Kidney epithelial cell (primary cell): ENCODE measurements at regions not wholly inside any gene's neighbourhood (a gene's known extent, or its start where the extent isn't known, plus 50 kb on each side); places are given as distances from the start of the nearest gene placed in this dataset.

Experiments used
- DNase-seq: peaks from one replicate; pipeline ENCODE4 v3.0.0-alpha.2; 2010; ENCODE audit warnings: low read depth
- H3K27me3 ChIP-seq: 2 replicates; pipeline ENCODE4 v1.6.0; 2011; ENCODE audit warnings: low read length; ENCODE audit not compliant: control insufficient read depth, insufficient read depth
- H3K36me3 ChIP-seq: 2 replicates; pipeline ENCODE4 v1.5.1; 2011; ENCODE audit warnings: low read length; ENCODE audit not compliant: control insufficient read depth, insufficient read depth
- H3K4me3 ChIP-seq: 2 replicates; pipeline ENCODE4 v1.5.1; 2011; ENCODE audit warnings: low read depth, mild to moderate bottlenecking, control low read depth, low read length
- TF ChIP-seq, protein P1 (sequence below): IDR thresholded peaks from 2 replicates; pipeline ENCODE4 v1.5.1; 2011; ENCODE audit warnings: mild to moderate bottlenecking, moderate library complexity, low read length, control low read depth, inconsistent platforms; ENCODE audit not compliant: insufficient read depth, poor library complexity, severe bottlenecking

DNA sequence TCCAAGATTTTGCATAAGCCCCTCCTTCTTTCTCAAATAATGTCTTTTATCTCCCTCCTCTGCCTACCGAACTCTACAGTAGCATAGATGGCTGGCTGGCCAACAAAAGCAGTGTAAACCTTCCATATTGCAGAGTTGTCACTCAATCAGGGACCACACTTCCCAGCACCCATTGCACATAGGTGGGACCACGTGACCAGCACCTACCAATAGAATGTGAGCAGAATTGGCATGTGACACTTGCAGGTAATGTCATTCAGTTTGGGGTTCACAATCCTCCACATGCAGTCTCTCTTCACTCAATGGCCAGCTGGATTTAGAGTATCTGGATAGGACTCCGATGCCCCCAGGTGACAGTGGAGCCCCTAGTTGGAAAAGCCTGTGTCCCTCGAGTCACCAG lies 190.3 kb upstream of the CRY1 start:
- Histone ChIP-seq H3K27me3 (no peaks in the 10 kb centered on the region), H3K36me3 (no peaks in the 10 kb centered on the region), H3K4me3 (no peak overlapping the region)
- TF ChIP-seq, protein P1, sequence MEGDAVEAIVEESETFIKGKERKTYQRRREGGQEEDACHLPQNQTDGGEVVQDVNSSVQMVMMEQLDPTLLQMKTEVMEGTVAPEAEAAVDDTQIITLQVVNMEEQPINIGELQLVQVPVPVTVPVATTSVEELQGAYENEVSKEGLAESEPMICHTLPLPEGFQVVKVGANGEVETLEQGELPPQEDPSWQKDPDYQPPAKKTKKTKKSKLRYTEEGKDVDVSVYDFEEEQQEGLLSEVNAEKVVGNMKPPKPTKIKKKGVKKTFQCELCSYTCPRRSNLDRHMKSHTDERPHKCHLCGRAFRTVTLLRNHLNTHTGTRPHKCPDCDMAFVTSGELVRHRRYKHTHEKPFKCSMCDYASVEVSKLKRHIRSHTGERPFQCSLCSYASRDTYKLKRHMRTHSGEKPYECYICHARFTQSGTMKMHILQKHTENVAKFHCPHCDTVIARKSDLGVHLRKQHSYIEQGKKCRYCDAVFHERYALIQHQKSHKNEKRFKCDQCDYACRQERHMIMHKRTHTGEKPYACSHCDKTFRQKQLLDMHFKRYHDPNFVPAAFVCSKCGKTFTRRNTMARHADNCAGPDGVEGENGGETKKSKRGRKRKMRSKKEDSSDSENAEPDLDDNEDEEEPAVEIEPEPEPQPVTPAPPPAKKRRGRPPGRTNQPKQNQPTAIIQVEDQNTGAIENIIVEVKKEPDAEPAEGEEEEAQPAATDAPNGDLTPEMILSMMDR, result no peak
- no peak for DNase-seq

DNA sequence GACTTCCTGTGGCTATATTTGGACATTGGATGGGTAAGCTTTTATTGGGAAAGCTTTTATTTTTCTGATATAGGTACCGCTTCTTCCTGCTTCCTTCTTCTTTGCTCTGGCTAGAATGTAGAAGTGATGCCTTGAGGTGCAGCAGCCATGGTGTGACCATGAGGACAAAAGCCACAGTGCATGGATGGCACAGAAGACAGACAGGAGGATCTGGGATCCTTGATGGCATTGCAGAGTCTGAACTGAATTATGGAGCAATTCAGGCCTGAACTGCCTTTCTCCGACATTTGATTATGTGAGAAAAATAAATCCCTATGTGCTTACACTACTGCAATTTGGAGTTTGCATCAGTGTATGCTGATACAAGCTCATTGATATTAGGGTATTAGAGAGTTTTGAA lies 191.3 kb upstream of the CRY1 start:
- Histone ChIP-seq H3K27me3 (no peaks in the 10 kb centered on the region), H3K36me3 (no peaks in the 10 kb centered on the region), H3K4me3 (no peak overlapping the region)
- TF ChIP-seq, protein P1, result no peak
- no peak for DNase-seq

DNA sequence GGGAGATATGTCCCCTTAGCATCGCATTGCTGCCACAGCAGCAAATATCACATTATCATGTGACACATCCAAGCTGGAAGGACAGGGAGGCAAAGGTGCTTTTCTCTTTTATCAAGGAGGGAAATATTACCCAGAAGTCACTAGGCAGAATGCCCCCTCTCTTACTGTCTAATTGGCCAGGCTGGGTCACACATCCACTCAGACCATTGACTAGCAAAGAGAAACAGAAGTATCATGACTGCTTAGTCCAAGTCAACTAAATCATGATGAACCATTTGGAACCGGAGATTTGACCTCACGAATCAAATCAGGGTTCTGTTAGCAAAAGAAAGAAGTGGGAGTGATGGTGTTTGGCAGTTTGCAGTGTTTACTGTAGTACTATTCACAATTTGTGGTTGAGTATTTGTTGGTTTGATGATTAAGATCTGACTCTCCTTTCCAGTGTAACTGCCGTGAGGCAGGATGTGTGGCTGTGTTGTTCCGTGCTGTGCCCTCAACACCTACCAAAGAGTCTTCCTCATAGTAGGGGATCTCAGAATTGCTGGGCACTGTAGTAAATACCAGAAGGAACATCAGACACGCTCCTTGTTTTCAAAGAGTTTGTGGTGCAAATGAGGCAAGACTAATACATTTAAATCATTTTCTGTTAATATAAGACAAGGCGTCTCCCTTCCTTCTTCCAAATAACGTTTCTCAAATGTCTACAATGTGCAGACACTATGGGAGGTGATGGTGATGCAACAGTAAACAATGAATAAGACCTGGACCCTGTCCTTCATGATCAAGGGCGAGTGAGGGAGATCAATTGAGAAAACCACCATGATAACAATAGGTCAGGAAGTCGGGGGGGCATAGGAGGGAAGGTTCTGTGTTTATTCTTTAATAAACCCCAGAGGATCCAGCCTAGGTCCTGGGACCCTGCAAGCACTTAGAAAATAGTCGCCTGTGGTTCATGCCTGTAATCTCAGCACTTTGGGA lies 194.4 kb upstream of the CRY1 start:
- TF ChIP-seq, protein P1, result no peak
- Histone ChIP-seq H3K36me3 (no peaks in the 10 kb centered on the region), H3K27me3 (no peaks in the 10 kb centered on the region), H3K4me3 (no peak overlapping the region)
- no peak for DNase-seq

DNA sequence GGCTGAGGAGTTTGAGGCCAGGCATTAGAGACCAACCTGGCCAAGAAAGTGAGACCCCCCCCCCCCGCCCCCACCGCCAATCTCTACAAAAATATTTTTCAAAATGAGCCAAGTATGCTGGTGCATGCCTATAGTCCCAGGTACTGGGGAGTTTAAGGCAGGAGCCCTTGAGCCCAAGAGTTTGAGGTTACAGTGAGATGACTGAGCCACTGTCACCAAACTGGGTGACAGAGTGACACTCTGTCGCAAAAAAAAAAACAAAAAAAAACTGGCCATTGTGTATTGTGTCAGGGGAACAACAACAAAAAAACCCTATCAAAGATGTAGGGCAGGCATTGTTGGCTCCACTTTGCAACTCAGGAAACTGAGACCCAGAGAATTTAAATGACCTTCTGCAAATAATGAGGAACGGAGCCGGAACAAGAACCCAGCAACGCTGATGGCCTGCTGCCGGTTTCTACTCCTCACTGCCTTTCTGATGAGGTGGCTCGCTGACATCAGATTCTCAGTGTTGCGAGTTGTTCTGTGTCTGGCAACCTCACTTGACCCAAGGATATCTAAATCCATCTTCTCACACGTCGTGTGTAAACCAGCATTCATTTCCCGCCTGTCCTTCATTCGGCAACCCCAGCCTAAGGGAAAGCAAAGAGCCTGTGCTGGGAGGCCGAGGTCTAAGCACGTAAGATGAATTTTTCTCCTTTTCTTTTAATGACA lies 195.2 kb upstream of the CRY1 start:
- TF ChIP-seq, protein P1, result no peak
- Histone ChIP-seq H3K4me3 (no peak overlapping the region), H3K27me3 (no peaks in the 10 kb centered on the region), H3K36me3 (no peaks in the 10 kb centered on the region)
- no peak for DNase-seq

DNA sequence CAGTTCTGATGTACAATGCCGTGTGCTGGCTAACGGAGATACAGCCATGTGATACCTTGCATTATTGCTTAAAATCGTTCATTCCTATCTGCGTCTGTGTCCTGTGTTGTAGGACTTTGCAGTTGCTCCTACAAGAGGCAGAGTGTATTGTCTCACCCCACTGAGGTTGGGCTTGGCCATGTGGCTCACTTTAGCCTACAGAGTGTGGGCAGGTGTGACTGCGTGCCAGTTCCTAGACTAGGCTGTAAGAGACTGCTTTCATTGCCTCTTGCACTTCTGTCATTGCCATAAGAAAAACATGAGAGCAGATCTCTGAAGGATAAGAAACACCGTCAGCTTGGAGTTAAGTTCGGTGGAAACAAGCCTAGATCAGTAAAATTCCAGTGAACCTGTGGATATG lies 197.7 kb upstream of the CRY1 start:
- Histone ChIP-seq H3K27me3 (no peaks in the 10 kb centered on the region), H3K4me3 (no peak overlapping the region), H3K36me3 (no peaks in the 10 kb centered on the region)
- TF ChIP-seq, protein P1, result no peak
- no peak for DNase-seq
